PC-3 (cell line): ENCODE measurements at regions not wholly inside any gene's neighbourhood (a gene's known extent, or its start where the extent isn't known, plus 50 kb on each side); places are given as distances from the start of the nearest gene placed in this dataset.

ENCODE experiments used
- EZH2 ChIP-seq: fragments of 300-600 bp; sonication (generic); IDR thresholded peaks from one replicate; pipeline ENCODE4 v1.6.1; 2017; ENCODE audit warnings: antibody characterized with exemption, mild to moderate bottlenecking, low read length; ENCODE audit not compliant: unreplicated experiment
- TF ChIP-seq, protein P1 (sequence below): fragments of 300-600 bp; sonication (generic); conservative IDR thresholded peaks from 2 replicates; pipeline ENCODE4 v1.5.1; 2017; ENCODE audit warnings: antibody characterized with exemption, low read depth, mild to moderate bottlenecking, low read length

DNA sequence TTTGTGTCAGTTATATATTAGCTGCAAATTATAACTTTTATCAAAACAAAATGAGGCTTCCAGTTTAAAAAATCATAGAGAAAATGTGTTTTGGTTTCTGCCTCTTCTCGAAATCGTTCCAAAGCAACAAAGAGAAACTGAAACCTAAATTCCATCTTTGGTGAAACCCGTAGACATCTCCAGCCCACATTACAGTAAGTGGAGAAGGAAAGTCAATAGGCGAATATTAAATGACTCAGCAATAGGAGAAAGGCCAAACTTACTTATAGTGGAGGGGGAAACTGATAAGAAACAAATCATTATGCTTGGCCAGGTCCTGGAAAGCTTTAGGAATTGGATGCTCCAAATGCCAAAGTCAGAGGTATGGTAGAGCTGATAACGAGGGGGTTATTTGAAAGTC is 103.0 kb upstream of the SHISA6 start:
- TF ChIP-seq, protein P1, sequence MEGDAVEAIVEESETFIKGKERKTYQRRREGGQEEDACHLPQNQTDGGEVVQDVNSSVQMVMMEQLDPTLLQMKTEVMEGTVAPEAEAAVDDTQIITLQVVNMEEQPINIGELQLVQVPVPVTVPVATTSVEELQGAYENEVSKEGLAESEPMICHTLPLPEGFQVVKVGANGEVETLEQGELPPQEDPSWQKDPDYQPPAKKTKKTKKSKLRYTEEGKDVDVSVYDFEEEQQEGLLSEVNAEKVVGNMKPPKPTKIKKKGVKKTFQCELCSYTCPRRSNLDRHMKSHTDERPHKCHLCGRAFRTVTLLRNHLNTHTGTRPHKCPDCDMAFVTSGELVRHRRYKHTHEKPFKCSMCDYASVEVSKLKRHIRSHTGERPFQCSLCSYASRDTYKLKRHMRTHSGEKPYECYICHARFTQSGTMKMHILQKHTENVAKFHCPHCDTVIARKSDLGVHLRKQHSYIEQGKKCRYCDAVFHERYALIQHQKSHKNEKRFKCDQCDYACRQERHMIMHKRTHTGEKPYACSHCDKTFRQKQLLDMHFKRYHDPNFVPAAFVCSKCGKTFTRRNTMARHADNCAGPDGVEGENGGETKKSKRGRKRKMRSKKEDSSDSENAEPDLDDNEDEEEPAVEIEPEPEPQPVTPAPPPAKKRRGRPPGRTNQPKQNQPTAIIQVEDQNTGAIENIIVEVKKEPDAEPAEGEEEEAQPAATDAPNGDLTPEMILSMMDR: no peak
- TF ChIP-seq EZH2: no peak
